ENCODE measurements at regions not wholly inside any gene's neighbourhood (a gene's known extent, or its start where the extent isn't known, plus 50 kb on each side); places are given as distances from the start of the nearest gene placed in this dataset.
"Not testable (repeated sequence)": the region's sequence is repeated elsewhere in the genome, so short reads cannot be mapped to it uniquely, and the experiment has no call there.

- DNase-seq, result not testable (repeated sequence)
These were observed 126.0 kb downstream of the SHANK2 start for GRCh38 chr11:71126401-71126800.

GRCh38 chr11:71125150-71125549 lies 127.2 kb downstream of the SHANK2 start:
- no peak for DNase-seq

GRCh38 chr11:71124127-71124526 lies 128.2 kb downstream of the SHANK2 start:
- DNase-seq, result no peak

- no peak for DNase-seq
These were observed 131.9 kb downstream of the SHANK2 start for GRCh38 chr11:71120471-71120896.

GRCh38 chr11:71119656-71120269 lies 132.6 kb downstream of the SHANK2 start:
- no peak for DNase-seq

GRCh38 chr11:71118671-71119250 lies 133.6 kb downstream of the SHANK2 start:
- no peak for DNase-seq

- no peak for DNase-seq
These were observed 135.1 kb downstream of the SHANK2 start for GRCh38 chr11:71117311-71117710.

- no peak for DNase-seq
These were observed 135.7 kb downstream of the SHANK2 start for GRCh38 chr11:71116693-71117040.

GRCh38 chr11:71115770-71116692 lies 136.3 kb downstream of the SHANK2 start:
- DNase-seq, result no peak

- DNase-seq, result peak in 2 of 14 donors; percentile 5 to 9
These were observed 138.1 kb downstream of the SHANK2 start for GRCh38 chr11:71114124-71114851.

GRCh38 chr11:71112990-71113389 lies 139.4 kb downstream of the SHANK2 start:
- DNase-seq, result no peak

- DNase-seq, result no peak
These were observed 139.9 kb downstream of the SHANK2 start for GRCh38 chr11:71112454-71112853.

- no peak for DNase-seq
These were observed 142.8 kb downstream of the SHANK2 start for GRCh38 chr11:71109586-71109985.

GRCh38 chr11:71109186-71109585 lies 143.2 kb downstream of the SHANK2 start:
- no peak for DNase-seq

GRCh38 chr11:71108013-71108865 lies 144.1 kb downstream of the SHANK2 start:
- no peak for DNase-seq

- DNase-seq, result no peak
These were observed 145.7 kb downstream of the SHANK2 start for GRCh38 chr11:71106671-71107070.

GRCh38 chr11:71103266-71103665 lies 149.1 kb downstream of the SHANK2 start:
- DNase-seq, result no peak

- DNase-seq, result no peak
These were observed 150.0 kb downstream of the SHANK2 start for GRCh38 chr11:71102251-71102995.

GRCh38 chr11:71101606-71102005 lies 150.8 kb downstream of the SHANK2 start:
- no peak for DNase-seq

GRCh38 chr11:71101046-71101445 lies 151.3 kb downstream of the SHANK2 start:
- DNase-seq, result no peak

- DNase-seq, result no peak
These were observed 153.6 kb downstream of the SHANK2 start for GRCh38 chr11:71098776-71099175.
